Mesodermal cell (in vitro differentiated cells): ENCODE measurements at regions not wholly inside any gene's neighbourhood (a gene's known extent, or its start where the extent isn't known, plus 50 kb on each side); places are given as distances from the start of the nearest gene placed in this dataset.
"Not testable (repeated sequence)": the region's sequence is repeated elsewhere in the genome, so short reads cannot be mapped to it uniquely, and the experiment has no call there.

Experiments
- H3K27ac ChIP-seq: 2 replicates; pipeline ENCODE4 v1.7.0; 2013; ENCODE audit warnings: mild to moderate bottlenecking, low read depth, low read length, moderate library complexity; ENCODE audit not compliant: severe bottlenecking
- H3K36me3 ChIP-seq: 2 replicates; pipeline ENCODE4 v1.7.1; 2013; ENCODE audit warnings: mild to moderate bottlenecking, low read length, moderate library complexity; ENCODE audit not compliant: control insufficient read depth, insufficient read depth
- H3K4me1 ChIP-seq: one replicate; pipeline ENCODE4 v1.7.1; 2013; ENCODE audit warnings: mild to moderate bottlenecking, low read length; ENCODE audit not compliant: insufficient read depth, control insufficient read depth, poor library complexity, severe bottlenecking
- H3K4me3 ChIP-seq: 2 replicates; pipeline ENCODE4 v1.7.0; 2013; ENCODE audit warnings: low read length, control low read depth, mild to moderate bottlenecking; ENCODE audit not compliant: insufficient read depth, poor library complexity, severe bottlenecking; ENCODE audit errors: extremely low read depth
- H3K9me3 ChIP-seq: 2 replicates; pipeline ENCODE4 v1.7.1; 2013; ENCODE audit warnings: mild to moderate bottlenecking, low read length, moderate library complexity; ENCODE audit not compliant: control insufficient read depth
- WGBS, 2 experiments: methylation state at CpG; one replicate each; pipeline ENCODE4 v1.1.5; 2013; ENCODE audit warnings: missing lambda C conversion rate in 2 of 2; ENCODE audit not compliant: insufficient coverage in 2 of 2; 5-methylcytosine and 5-hydroxymethylcytosine counted together

- Histone ChIP-seq H3K27ac (no peak overlapping the region), H3K4me1 (no peaks in the 10 kb centered on the region), H3K4me3 (no peak overlapping the region), H3K36me3 (no peaks in the 10 kb centered on the region), H3K9me3 (no peaks in the 10 kb centered on the region)
Measured at GRCh38 chr13:81957121-81957520, 1616.2 kb upstream of the SPRY2 start.

GRCh38 chr13:81929988-81930387 is 1589.1 kb upstream of the SPRY2 start:
- no CpG with 5 or more reads among the region's 3 CpGs for WGBS, 2 experiments
- no peak overlapping the region for H3K27ac ChIP-seq
- H3K9me3 ChIP-seq = no peaks in the 10 kb centered on the region
- H3K4me3 ChIP-seq = no peak overlapping the region
- H3K4me1 ChIP-seq = no peaks in the 10 kb centered on the region
- H3K36me3 ChIP-seq = no peaks in the 10 kb centered on the region

- no peaks in the 10 kb centered on the region for H3K36me3 ChIP-seq
- H3K4me3 ChIP-seq = no peak overlapping the region
- H3K9me3 ChIP-seq = no peaks in the 10 kb centered on the region
- H3K4me1 ChIP-seq = no peaks in the 10 kb centered on the region
- no peak overlapping the region for H3K27ac ChIP-seq
Measured at GRCh38 chr13:81927347-81927746, 1586.4 kb upstream of the SPRY2 start.

GRCh38 chr13:81917810-81918209 is 1576.9 kb upstream of the SPRY2 start:
- Histone ChIP-seq H3K4me3 (no peak overlapping the region), H3K4me1 (no peaks in the 10 kb centered on the region), H3K36me3 (no peaks in the 10 kb centered on the region), H3K9me3 (no peaks in the 10 kb centered on the region), H3K27ac (no peak overlapping the region)
- WGBS, 2 experiments = no CpG with 5 or more reads among the region's 2 CpGs

- H3K9me3 ChIP-seq = no peaks in the 10 kb centered on the region
- H3K27ac ChIP-seq = no peak overlapping the region
- no peak overlapping the region for H3K4me3 ChIP-seq
- H3K36me3 ChIP-seq = no peaks in the 10 kb centered on the region
- H3K4me1 ChIP-seq = no peaks in the 10 kb centered on the region
Measured at GRCh38 chr13:81916461-81916860, 1575.5 kb upstream of the SPRY2 start.

- no peaks in the 10 kb centered on the region for H3K36me3 ChIP-seq
- WGBS, 2 experiments = no CpG with 5 or more reads among the region's 1 CpG
- no peak overlapping the region for H3K27ac ChIP-seq
- no peaks in the 10 kb centered on the region for H3K4me1 ChIP-seq
- H3K9me3 ChIP-seq = no peaks in the 10 kb centered on the region
- H3K4me3 ChIP-seq = no peak overlapping the region
Measured at GRCh38 chr13:81907787-81908372, 1567.0 kb upstream of the SPRY2 start.

- WGBS, 2 experiments = 83 to 96% methylated on average over 2 of the region's 2 CpGs
- Histone ChIP-seq H3K4me1 (no peaks in the 10 kb centered on the region), H3K9me3 (peaks cover 8% of the 10 kb centered on the region), H3K4me3 (no peak overlapping the region), H3K36me3 (no peaks in the 10 kb centered on the region), H3K27ac (no peak overlapping the region)
Measured at GRCh38 chr13:81888855-81889254, 1547.9 kb upstream of the SPRY2 start.

GRCh38 chr13:81874681-81875661 is 1534.0 kb upstream of the SPRY2 start:
- Histone ChIP-seq H3K27ac (no peak overlapping the region), H3K9me3 (no peaks in the 10 kb centered on the region), H3K36me3 (no peaks in the 10 kb centered on the region), H3K4me3 (no peak overlapping the region), H3K4me1 (peaks cover 4% of the 10 kb centered on the region)
- WGBS, 2 experiments = 11 to 57% methylated on average over 2 to 5 of the region's 10 CpGs

GRCh38 chr13:81874253-81874652 is 1533.3 kb upstream of the SPRY2 start:
- no CpG with 5 or more reads among the region's 4 CpGs for WGBS, 2 experiments
- no peaks in the 10 kb centered on the region for H3K36me3 ChIP-seq
- no peaks in the 10 kb centered on the region for H3K9me3 ChIP-seq
- no peak overlapping the region for H3K27ac ChIP-seq
- H3K4me3 ChIP-seq = no peak overlapping the region
- peaks cover 4% of the 10 kb centered on the region for H3K4me1 ChIP-seq

- no peak overlapping the region for H3K4me3 ChIP-seq
- WGBS, 2 experiments = 20% methylated on average over 2 of the region's 3 CpGs; no CpG with 5 or more reads in 1 of the 2 experiments
- H3K36me3 ChIP-seq = no peaks in the 10 kb centered on the region
- no peak overlapping the region for H3K27ac ChIP-seq
- H3K9me3 ChIP-seq = no peaks in the 10 kb centered on the region
- peaks cover 4% of the 10 kb centered on the region for H3K4me1 ChIP-seq
Measured at GRCh38 chr13:81872581-81872980, 1531.7 kb upstream of the SPRY2 start.

- not testable (repeated sequence) for H3K27ac ChIP-seq, H3K36me3 ChIP-seq, H3K4me3 ChIP-seq, H3K4me1 ChIP-seq, H3K9me3 ChIP-seq
- 33 to 41% methylated on average over 3 of the region's 4 CpGs for WGBS, 2 experiments
Measured at GRCh38 chr13:81871751-81872325, 1530.9 kb upstream of the SPRY2 start.
